ENCODE measurements at regions not wholly inside any gene's neighbourhood (a gene's known extent, or its start where the extent isn't known, plus 50 kb on each side); places are given as distances from the start of the nearest gene placed in this dataset.

DNA sequence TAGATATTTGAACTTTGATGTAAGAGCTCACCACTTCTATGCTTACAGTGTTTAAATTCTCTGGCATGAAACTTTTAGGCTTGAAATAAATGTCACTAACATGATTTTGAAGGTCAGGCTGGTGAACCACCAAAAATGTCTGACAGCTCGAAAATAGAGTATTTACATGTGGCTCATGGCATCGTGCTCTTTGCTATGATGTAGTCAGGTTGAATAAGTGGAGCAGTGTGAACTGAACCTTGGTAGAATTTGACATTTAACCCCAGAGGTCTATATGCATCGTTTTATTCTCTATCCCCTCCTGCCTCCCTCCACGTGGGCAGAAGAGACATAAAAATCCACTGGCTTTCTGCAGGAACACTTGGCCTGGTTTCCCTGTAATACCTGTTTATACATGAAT, 369.7 kb upstream of the ATP2B1 start:
- intact Hi-C loops (cut with DNase I): no loop called here
- H3K4me1 ChIP-seq: no peaks in the 10 kb centered on the region
- H3K36me3 ChIP-seq: no peaks in the 10 kb centered on the region
- 70 to 72% methylated on average over 4 of the region's 4 CpGs for WGBS, 2 donors
- no peak for DNase-seq
- H3K27me3 ChIP-seq: no peaks in the 10 kb centered on the region
- TF ChIP-seq, protein P1, sequence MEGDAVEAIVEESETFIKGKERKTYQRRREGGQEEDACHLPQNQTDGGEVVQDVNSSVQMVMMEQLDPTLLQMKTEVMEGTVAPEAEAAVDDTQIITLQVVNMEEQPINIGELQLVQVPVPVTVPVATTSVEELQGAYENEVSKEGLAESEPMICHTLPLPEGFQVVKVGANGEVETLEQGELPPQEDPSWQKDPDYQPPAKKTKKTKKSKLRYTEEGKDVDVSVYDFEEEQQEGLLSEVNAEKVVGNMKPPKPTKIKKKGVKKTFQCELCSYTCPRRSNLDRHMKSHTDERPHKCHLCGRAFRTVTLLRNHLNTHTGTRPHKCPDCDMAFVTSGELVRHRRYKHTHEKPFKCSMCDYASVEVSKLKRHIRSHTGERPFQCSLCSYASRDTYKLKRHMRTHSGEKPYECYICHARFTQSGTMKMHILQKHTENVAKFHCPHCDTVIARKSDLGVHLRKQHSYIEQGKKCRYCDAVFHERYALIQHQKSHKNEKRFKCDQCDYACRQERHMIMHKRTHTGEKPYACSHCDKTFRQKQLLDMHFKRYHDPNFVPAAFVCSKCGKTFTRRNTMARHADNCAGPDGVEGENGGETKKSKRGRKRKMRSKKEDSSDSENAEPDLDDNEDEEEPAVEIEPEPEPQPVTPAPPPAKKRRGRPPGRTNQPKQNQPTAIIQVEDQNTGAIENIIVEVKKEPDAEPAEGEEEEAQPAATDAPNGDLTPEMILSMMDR (IDR thresholded peaks at IDR 0.05): no peak
- no peak for TF ChIP-seq POLR2A (IDR thresholded peaks at IDR 0.05)
- no peak overlapping the region for H3K4me3 ChIP-seq
- no peaks in the 10 kb centered on the region for H3K9me3 ChIP-seq
- H3K27ac ChIP-seq: no peak overlapping the region

DNA sequence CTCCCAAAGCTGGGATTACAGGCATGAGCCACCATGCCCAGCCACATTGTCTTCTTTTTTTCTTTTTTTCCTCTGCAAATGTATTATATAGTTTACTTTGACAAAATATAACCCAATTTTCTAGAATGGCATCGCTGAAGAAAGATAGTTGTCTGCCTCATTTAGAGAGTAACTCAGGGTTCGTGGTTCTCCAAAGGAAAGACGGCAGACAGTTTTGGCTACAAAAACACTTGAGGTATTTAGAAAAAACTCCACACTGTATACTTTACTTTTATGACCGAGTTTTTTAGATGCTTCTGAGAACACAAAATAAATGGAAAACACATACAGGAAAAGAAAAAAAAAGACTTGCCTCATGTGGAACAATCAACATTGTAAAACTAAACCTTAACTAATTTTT, 369.1 kb upstream of the ATP2B1 start:
- Histone ChIP-seq H3K9me3 (no peaks in the 10 kb centered on the region), H3K4me1 (no peaks in the 10 kb centered on the region), H3K4me3 (no peak overlapping the region), H3K27ac (no peak overlapping the region), H3K27me3 (no peaks in the 10 kb centered on the region), H3K36me3 (no peaks in the 10 kb centered on the region)
- no peak for TF ChIP-seq POLR2A (IDR thresholded peaks at IDR 0.05)
- TF ChIP-seq, protein P1 (IDR thresholded peaks at IDR 0.05): no peak
- no peak for DNase-seq
- intact Hi-C loops (cut with DNase I): no loop called here
- WGBS, 2 donors: 77 to 88% methylated on average over 4 of the region's 4 CpGs

GRCh38 chr12:90076851-90077319, 368.2 kb upstream of the ATP2B1 start:
- DNase-seq: no peak
- no peak overlapping the region for H3K4me3 ChIP-seq
- TF ChIP-seq, protein P1 (IDR thresholded peaks at IDR 0.05): no peak
- TF ChIP-seq POLR2A (IDR thresholded peaks at IDR 0.05): no peak
- no peaks in the 10 kb centered on the region for H3K36me3 ChIP-seq
- H3K4me1 ChIP-seq: no peaks in the 10 kb centered on the region
- no peaks in the 10 kb centered on the region for H3K9me3 ChIP-seq
- no peak overlapping the region for H3K27ac ChIP-seq
- WGBS, 2 donors: 53 to 60% methylated on average over 3 of the region's 3 CpGs
- intact Hi-C loops (cut with DNase I): no loop called here
- no peaks in the 10 kb centered on the region for H3K27me3 ChIP-seq

GRCh38 chr12:90075685-90076084, 367.0 kb upstream of the ATP2B1 start:
- Histone ChIP-seq H3K27ac (no peak overlapping the region), H3K9me3 (no peaks in the 10 kb centered on the region), H3K4me1 (no peaks in the 10 kb centered on the region), H3K4me3 (no peak overlapping the region), H3K27me3 (no peaks in the 10 kb centered on the region), H3K36me3 (no peaks in the 10 kb centered on the region)
- no peak for DNase-seq
- intact Hi-C loops (cut with DNase I): no loop called here
- TF ChIP-seq, protein P1 (IDR thresholded peaks at IDR 0.05): no peak
- TF ChIP-seq POLR2A (IDR thresholded peaks at IDR 0.05): no peak

DNA sequence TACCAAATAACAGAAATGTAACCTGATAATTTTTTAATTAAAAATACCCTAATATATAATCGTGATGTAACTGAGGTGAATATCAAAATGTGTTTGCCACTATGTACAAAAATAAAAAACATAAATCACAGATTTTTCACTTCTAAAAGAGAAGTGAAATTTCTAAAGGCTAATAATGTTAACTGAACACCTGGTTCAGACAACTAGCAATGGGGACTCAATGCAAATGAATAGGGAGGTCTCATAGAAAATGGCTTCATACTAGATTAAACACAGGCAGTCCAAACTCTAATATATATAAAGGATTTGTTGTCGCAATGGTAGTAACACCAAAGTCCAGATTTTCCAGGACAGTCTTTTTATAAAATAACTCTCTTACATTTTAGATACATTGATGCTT, 365.4 kb upstream of the ATP2B1 start:
- Histone ChIP-seq H3K36me3 (no peaks in the 10 kb centered on the region), H3K4me3 (no peak overlapping the region), H3K4me1 (no peaks in the 10 kb centered on the region), H3K27me3 (no peaks in the 10 kb centered on the region), H3K9me3 (no peaks in the 10 kb centered on the region), H3K27ac (no peak overlapping the region)
- TF ChIP-seq, protein P1 (IDR thresholded peaks at IDR 0.05): no peak
- no peak for TF ChIP-seq POLR2A (IDR thresholded peaks at IDR 0.05)
- 82 to 89% methylated on average over 2 of the region's 2 CpGs for WGBS, 2 donors
- intact Hi-C loops (cut with DNase I): no loop called here
- DNase-seq: no peak
